ENCODE measurements at regions not wholly inside any gene's neighbourhood (a gene's known extent, or its start where the extent isn't known, plus 50 kb on each side); places are given as distances from the start of the nearest gene placed in this dataset.

DNA sequence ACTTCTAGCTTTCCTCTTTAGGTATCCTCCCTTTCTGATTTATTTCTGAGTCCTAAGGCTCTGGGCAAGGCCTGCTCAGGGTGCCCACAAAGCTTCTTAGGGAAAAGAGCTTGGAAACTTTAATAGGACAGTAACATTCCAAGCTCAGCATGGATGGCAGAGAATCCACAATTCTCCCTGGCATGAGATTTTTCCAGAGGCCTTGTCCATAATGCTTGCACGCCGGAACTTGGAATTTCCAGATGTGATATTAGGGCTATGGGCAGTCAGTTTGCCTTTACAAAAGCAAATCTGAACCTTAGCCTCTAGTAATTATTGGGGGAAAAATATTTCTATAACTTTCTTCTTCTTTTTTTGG is 139.0 kb upstream of the RBMS3 start:
- TF ChIP-seq, protein P1, sequence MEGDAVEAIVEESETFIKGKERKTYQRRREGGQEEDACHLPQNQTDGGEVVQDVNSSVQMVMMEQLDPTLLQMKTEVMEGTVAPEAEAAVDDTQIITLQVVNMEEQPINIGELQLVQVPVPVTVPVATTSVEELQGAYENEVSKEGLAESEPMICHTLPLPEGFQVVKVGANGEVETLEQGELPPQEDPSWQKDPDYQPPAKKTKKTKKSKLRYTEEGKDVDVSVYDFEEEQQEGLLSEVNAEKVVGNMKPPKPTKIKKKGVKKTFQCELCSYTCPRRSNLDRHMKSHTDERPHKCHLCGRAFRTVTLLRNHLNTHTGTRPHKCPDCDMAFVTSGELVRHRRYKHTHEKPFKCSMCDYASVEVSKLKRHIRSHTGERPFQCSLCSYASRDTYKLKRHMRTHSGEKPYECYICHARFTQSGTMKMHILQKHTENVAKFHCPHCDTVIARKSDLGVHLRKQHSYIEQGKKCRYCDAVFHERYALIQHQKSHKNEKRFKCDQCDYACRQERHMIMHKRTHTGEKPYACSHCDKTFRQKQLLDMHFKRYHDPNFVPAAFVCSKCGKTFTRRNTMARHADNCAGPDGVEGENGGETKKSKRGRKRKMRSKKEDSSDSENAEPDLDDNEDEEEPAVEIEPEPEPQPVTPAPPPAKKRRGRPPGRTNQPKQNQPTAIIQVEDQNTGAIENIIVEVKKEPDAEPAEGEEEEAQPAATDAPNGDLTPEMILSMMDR (IDR thresholded peaks at IDR 0.05 in 8 of 11, conservative IDR thresholded peaks at IDR 0.05 in 3 of 11) = no peak
- TF ChIP-seq POLR2A (IDR thresholded peaks at IDR 0.05) = no peak
